Fibroblast of skin of left biceps (primary cell): ENCODE measurements at regions not wholly inside any gene's neighbourhood (a gene's known extent, or its start where the extent isn't known, plus 50 kb on each side); places are given as distances from the start of the nearest gene placed in this dataset.
A peak's percentile ranks its signal among the peaks of the same experiment; 100 is the strongest.
"Not testable (repeated sequence)": the region's sequence is repeated elsewhere in the genome, so short reads cannot be mapped to it uniquely, and the experiment has no call there.

Source experiments
- DNase-seq, 2 experiments: peaks; one replicate each; pipeline ENCODE4 v3.0.0-alpha.2; 2013; ENCODE audit warnings: low read depth in 2 of 2

GRCh38 chr6:27806981-27807440, 105.2 kb downstream of the OR2B2 start:
- DNase-seq = no peak

- no peak for DNase-seq
These were observed 106.8 kb downstream of the OR2B2 start for GRCh38 chr6:27805347-27805746.

GRCh38 chr6:27804851-27805250, 107.3 kb downstream of the OR2B2 start:
- no peak for DNase-seq

DNA sequence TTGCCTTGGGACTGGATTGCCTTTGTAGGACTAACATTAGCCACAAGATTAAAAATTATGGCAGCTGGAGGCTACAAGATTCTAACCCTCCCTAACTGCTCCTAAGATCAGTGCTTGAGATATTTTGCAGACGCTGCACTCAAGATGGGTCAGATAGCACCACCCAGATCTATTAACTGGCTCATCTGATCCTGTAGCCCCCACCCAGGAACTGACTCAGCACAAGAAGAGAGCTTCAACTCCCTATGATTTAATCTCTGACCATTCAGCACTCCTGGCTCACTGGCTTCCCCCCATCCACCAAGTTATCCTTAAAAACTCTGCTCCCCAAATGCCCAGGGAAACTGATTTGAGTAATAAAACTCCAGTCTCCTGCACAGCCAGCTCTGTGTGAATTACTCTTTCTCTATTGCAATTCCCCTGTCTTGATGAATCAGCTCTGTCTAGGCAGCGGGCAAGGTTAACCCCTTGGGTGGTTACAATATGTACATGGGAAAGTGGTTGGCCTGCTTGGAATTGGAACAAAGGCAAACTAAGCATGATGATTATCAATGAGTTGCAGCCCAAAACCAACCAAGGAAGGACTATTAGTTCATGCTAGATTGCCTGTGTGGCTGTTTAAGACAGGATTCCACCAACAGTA, 111.3 kb downstream of the OR2B2 start:
- no peak for DNase-seq

DNA sequence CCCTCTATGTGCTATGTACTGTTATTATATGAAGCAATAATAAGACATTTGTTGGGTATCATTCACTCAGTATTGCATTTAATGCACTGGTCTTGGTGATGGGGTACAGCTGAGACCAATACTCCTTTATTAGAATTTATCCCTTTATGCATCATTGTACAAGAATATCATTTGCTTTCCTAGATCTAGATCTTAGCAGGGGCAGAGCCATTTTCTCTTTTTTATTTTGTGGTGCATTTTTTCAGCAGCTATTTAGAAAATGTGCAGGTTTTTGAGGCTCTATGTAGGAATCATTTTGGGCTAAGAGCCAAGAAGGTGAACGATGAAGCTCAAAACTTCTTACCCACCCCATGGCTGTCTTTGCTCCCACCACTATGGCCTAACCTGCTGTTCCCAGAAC, 114.2 kb downstream of the OR2B2 start:
- DNase-seq = no peak

DNA sequence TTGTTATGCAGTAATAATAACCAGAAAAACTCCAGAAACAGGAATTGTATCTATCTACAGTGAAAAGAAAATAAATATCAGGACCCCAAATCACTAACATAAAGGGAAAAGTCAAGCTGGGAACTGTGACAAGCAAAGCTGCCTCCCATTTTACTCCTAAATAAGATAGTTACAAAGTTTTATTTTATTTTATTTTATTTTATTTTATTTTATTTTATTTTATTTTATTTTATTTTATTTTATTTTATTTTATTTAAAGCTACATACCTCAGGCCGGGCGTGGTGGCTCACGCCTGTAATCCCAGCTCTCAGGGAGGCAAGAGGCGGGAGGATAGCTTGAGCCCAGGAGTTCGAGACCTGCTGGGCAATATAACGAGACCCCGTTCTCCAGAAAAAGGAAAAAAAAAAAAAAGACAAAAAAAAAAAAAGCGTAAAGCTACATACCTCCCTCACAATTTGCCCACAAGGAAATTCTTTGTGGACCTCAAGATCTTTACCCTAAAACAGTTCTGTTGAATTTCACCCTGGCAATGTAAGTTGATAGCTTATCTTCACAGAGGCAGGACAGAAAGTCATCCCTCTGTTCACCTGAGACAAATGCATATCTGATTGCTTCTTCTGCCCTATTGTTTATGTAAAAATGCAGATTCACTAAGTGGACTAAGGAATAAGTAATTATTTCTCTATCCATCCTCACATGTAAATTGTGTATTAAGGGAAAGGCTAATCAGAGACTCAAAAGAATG, 115.3 kb downstream of the OR2B2 start:
- DNase-seq = not testable (repeated sequence)

DNA sequence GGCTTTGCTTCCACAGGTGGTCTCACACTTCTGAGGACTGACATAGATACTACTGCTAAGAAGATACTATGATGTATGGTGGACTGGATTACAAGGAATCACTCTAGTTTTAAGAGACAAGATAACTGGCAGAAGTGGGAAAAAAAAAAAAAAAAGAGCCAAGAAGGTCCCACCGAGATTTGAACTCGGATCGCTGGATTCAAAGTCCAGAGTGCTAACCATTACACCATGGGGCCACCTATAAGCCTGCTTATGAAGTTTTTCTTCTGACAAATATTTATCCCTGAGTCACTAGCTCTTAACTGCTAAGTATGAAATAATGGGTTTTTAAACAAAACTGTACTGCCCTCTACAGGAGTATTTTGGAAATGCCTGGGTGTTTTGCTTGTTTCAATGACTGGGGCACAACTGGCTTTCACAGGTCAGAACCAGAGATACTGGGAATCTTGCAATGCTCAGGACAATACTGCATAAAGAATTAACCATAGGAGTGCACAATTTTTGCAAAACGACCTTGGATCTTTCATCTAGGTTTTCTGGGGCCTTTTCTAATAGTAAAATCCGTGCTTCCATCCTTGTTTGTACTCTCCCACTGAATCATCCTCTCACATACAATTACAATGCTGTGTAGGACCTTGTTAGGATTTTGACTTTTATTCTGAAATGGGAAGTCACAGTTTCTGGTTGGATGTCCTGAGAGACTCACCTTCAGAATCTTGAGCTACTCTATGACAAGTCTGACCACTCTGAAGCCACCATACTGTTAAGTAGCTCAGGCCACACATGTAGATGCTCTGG, 116.3 kb downstream of the OR2B2 start:
- DNase-seq = peak; percentile 80

GRCh38 chr6:27791182-27791943, 120.8 kb downstream of the OR2B2 start:
- DNase-seq = peak; percentile 47 to 51

DNA sequence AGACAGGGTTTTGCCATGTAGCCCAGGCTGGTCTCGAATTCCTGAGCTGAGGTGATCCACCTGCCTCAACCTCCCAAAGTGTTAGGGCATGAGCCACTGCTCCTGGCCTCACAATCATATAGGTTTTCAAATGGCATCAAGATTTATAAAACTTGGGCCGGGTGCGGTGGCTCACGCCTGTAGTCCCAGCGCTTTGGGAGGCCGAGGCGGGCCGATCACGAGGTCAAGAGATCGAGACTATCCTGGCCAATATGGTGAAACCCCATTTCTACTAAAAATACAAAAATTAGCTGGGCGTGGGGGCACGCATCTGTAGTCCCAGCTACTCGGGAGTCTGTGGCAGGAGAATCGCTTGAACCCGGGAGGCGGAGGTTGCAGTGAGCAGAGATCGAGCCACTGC, 123.8 kb downstream of the OR2B2 start:
- not testable (repeated sequence) for DNase-seq

DNA sequence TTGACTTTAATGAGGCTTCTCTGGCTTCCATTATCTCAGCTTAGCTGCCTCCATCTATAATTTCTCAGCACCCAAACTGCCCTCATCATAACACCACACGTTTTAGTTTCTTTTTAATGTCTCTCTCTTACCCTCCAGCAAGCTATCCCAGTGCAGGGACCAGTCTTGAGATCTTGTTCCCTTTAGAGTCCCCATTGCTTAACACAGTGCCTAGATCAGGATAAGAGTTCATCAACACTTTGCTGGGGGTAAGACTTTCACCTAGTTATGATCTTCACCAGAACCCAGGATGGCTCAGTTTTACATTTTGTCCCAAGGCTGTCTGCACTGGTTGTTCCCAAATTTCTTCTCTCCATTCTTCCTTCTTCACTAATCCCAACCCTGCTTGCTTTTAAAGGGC, 126.1 kb downstream of the OR2B2 start:
- no peak for DNase-seq

- DNase-seq = no peak
These were observed 126.9 kb downstream of the OR2B2 start for GRCh38 chr6:27785294-27785693.

DNA sequence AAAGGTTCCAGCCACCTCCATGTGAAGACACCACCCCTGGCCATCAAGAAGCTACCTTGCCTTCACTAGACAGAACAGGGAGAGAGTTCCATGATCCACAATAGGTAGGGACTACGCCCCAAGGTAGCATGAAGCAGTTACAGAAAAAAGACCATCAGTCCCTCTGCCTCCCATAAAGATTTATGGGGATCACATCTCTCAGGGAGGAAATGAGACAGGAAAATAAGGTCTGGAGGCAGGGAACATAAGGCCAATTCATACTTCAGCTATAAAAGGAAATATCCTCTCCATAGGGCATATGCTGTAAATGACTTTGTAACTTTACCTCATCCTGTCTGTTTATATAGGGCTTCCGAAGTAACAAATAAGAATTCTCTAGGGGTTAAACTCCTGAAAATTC, 129.4 kb downstream of the OR2B2 start:
- no peak for DNase-seq

DNA sequence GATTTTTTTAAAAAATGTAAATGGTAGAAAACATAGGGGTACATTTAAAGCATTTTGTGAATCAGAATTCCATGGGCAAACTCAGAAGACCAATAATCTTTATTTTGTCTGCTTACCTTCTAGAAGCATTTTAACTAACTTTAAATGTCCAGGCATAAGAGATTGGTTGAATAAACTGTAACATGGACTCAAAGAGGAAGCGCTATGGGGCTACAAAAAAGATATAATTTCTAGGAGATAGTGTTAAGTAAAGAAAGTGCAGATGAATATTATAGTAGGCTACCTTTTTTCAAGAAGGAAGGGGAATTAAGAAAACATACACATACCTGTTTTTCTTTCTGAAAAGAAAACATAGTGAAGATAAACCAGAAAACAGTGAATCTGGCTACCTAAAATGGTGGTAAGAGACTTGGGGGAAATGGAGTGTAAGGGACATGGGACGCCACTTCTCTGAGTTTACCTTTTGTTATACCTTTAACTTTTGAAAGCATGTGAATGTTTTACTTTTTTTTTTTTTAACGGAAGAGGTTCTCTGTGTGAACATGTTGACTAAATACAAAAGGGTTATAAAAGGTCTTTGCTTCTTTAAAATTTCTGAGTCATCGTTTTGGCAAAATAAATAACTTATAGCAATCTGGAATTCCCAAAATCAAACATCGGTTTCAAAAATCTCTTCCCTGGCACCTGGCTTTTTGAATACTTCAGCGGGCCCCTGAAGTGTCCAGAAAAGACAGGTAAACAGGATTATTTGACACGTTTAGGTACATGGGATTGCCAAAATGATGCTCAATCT, 133.4 kb downstream of the OR2B2 start:
- DNase-seq = no peak

- no peak for DNase-seq
These were observed 134.4 kb downstream of the OR2B2 start for GRCh38 chr6:27777614-27778355.

DNA sequence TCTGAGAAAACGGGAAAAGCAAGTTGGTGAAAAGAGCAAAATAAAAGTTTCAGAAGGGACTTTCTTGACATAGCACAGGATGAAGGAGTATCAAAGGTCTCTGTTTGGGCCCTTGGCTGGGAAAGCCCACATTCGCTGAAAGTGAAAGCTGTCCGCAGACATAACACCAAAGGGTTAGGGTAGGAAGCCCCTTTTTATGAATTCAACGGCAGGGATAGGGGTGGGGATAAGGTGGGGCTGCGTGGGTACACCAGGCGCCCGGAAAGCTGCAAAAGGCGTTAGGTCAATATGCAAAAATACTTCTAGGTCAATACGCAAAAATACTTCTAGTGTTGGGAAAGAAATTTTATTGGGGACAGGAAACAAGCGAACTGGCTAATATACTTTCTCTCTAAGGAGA, 135.1 kb downstream of the OR2B2 start:
- DNase-seq = no peak

DNA sequence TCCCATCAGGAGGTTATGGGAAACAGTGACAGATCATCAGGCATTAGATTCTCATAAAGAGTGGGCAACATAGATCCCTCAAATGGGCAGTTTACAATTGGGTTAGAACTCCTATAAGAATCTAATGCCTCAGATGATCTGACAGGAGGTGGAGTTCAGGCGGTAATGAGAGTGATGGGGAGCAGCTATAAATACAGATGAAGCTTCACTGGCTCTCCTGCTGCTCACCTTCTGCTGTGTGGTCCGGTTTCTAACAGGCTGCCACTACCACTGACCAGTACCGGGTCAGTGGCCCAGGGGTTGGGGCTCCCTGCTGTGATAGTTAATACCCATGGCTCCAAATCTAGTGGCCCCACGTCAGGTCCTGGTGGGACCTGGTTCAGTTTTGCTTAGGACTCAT, 135.7 kb downstream of the OR2B2 start:
- no peak for DNase-seq

DNA sequence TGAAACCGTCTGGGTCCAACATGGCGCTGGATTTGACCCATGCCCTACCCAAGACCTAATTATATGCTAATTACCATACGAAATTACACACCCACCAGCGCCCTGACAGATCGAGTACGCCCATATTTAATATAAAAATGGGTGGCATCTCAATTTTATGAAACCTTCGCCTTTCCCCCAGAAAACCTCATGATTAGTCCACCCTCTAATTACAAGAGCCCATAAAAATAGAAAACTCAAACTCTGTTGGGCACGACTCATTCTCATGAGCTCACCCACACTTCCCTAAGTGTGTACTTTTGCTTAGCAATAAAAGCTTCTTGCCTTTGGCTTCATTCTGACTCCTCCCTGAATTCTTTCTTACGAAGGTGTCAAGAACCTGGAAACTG, 136.4 kb downstream of the OR2B2 start:
- DNase-seq = no peak

DNA sequence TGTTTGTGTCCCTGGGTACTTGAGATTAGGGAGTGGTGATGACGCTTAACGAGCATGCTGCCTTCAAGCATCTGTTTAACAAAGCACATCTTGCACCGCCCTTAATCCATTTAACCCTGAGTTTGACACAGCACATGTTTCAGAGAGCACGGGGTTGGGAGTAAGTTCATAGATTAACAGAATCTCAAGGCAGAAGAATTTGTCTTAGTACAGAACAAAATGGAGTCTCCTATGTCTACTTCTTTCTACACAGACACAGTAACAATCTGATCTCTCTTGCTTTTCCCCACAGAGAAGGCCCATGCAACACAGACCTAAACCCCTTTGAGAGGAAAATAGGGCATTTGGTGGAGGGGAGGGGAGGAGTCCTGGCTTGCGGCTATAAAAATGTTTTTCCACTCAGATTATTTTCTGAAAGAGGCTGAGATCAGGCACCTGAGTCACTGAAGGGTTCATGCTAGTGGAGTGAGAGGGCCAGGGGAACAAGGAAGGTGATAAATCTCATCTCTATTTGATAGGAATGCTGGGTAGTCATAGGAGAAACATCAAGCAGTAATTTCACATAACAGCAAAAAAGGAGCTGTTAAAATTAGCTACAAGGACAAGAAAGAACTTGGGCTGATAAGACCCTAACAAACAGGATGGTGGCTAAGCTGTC, 136.9 kb downstream of the OR2B2 start:
- DNase-seq = not testable (repeated sequence)

GRCh38 chr6:27774264-27774600, 138.0 kb downstream of the OR2B2 start:
- not testable (repeated sequence) for DNase-seq
